Mammary epithelial cell (primary cell): ENCODE measurements at regions not wholly inside any gene's neighbourhood (a gene's known extent, or its start where the extent isn't known, plus 50 kb on each side); places are given as distances from the start of the nearest gene placed in this dataset.

Experiments used
- EZH2 ChIP-seq: IDR thresholded peaks from 2 replicates; pipeline ENCODE4 v1.6.1; 2012; ENCODE audit warnings: low read length, inconsistent platforms, borderline replicate concordance
- TF ChIP-seq, protein P1 (sequence below), 2 donors: IDR thresholded peaks in 1 of 2; conservative IDR thresholded peaks in 1 of 2; 2 replicates each; pipeline ENCODE4 v1.5.1; 2011 to 2012; ENCODE audit warnings: inconsistent platforms in 2 of 2, low read length in 2 of 2, mild to moderate bottlenecking in 2 of 2, control low read depth in 1 of 2, low read depth in 1 of 2; ENCODE audit not compliant: insufficient read depth in 1 of 2; ENCODE audit errors: extremely low read depth in 1 of 2

DNA sequence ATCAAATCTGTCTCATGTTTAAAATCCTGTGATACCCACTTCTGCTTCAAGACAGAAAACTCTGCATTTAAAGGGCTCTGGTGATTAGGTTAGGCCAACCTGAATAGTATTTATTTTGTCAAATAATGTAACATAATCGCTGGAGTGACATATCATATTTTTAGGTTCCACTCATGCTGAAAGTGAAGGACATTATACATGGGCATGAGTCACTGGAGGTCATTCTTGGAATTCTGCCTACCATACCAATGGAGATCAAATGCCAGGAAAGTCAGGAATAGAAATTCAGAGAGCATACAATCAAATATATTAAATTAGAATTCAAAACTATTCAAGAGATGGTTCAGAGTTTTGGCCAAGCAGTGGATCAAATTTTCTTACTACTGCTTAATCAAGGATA lies 97.1 kb upstream of the PRSS3 start:
- TF ChIP-seq, protein P1, sequence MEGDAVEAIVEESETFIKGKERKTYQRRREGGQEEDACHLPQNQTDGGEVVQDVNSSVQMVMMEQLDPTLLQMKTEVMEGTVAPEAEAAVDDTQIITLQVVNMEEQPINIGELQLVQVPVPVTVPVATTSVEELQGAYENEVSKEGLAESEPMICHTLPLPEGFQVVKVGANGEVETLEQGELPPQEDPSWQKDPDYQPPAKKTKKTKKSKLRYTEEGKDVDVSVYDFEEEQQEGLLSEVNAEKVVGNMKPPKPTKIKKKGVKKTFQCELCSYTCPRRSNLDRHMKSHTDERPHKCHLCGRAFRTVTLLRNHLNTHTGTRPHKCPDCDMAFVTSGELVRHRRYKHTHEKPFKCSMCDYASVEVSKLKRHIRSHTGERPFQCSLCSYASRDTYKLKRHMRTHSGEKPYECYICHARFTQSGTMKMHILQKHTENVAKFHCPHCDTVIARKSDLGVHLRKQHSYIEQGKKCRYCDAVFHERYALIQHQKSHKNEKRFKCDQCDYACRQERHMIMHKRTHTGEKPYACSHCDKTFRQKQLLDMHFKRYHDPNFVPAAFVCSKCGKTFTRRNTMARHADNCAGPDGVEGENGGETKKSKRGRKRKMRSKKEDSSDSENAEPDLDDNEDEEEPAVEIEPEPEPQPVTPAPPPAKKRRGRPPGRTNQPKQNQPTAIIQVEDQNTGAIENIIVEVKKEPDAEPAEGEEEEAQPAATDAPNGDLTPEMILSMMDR (conservative IDR thresholded peaks at IDR 0.05 in 1 of 2, IDR thresholded peaks at IDR 0.05 in 1 of 2; ENCODE audit: extremely low read depth in 1 of 2, insufficient read depth in 1 of 2, low read depth in 1 of 2, low read length in 2 of 2) = no peak
- no peak for TF ChIP-seq EZH2
